Osteocyte (in vitro differentiated cells): ENCODE measurements at regions not wholly inside any gene's neighbourhood (a gene's known extent, or its start where the extent isn't known, plus 50 kb on each side); places are given as distances from the start of the nearest gene placed in this dataset.

Experiments
- DNase-seq: peaks from one replicate; pipeline ENCODE4 v3.0.0; 2021; ENCODE audit warnings: mixed read lengths; ENCODE audit not compliant: unreplicated experiment; ENCODE audit errors: extremely low spot score
- H3K27ac Mint-ChIP-seq: one replicate; pipeline ENCODE4 v1.8.0; 2021; ENCODE audit warnings: mild to moderate bottlenecking, mixed read lengths; ENCODE audit not compliant: unreplicated experiment
- H3K27me3 Mint-ChIP-seq: one replicate; pipeline ENCODE4 v1.8.0; 2021; ENCODE audit warnings: mixed read lengths; ENCODE audit not compliant: unreplicated experiment
- H3K36me3 Mint-ChIP-seq: one replicate; pipeline ENCODE4 v1.8.0; 2021; ENCODE audit warnings: mixed read lengths; ENCODE audit not compliant: unreplicated experiment
- H3K4me1 Mint-ChIP-seq: one replicate; pipeline ENCODE4 v1.8.0; 2021; ENCODE audit warnings: mixed read lengths; ENCODE audit not compliant: unreplicated experiment
- H3K4me3 Mint-ChIP-seq: one replicate; pipeline ENCODE4 v1.8.0; 2021; ENCODE audit warnings: mild to moderate bottlenecking, moderate library complexity, mixed read lengths; ENCODE audit not compliant: unreplicated experiment
- H3K9me3 Mint-ChIP-seq: one replicate; pipeline ENCODE4 v1.8.0; 2021; ENCODE audit warnings: mixed read lengths; ENCODE audit not compliant: unreplicated experiment
- TF ChIP-seq, protein P1 (sequence below): fragments of 200-600 bp; sonication (generic); IDR thresholded peaks from 2 replicates; pipeline ENCODE4 v1.5.0; 2021; ENCODE audit warnings: antibody characterized with exemption, mild to moderate bottlenecking, moderate library complexity

DNA sequence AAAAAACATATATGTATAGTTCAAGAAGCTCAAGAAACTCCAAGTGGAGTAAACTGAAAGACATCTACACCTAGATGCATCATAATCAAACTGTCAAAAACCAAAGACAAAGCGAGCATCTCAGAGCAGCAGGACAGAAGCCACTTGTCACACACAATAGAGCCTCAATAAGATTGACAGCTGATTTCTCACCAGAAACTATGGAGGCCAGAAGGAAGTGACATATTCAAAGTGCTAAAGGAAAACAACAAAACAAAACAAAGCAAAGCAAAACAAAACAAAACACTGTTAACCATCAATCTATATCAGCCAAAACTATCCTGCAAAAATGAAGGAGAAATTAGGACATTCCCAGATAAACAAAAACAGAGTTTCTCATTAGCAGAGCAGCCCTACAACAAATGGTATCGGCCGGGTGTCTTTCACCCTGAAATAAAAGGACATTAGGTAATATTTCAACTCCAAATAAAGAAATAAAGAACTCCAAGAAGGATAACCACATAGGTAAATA is 65.8 kb upstream of the SEPTIN5 start:
- no peak for DNase-seq
- Mint-ChIP-seq H3K36me3 (peaks cover 9% of the 10 kb centered on the region), H3K4me1 (peaks cover 7% of the 10 kb centered on the region), H3K27ac (no peak overlapping the region), H3K9me3 (peaks cover 19% of the 10 kb centered on the region), H3K4me3 (no peak overlapping the region), H3K27me3 (peaks cover 50% of the 10 kb centered on the region)
- TF ChIP-seq, protein P1, sequence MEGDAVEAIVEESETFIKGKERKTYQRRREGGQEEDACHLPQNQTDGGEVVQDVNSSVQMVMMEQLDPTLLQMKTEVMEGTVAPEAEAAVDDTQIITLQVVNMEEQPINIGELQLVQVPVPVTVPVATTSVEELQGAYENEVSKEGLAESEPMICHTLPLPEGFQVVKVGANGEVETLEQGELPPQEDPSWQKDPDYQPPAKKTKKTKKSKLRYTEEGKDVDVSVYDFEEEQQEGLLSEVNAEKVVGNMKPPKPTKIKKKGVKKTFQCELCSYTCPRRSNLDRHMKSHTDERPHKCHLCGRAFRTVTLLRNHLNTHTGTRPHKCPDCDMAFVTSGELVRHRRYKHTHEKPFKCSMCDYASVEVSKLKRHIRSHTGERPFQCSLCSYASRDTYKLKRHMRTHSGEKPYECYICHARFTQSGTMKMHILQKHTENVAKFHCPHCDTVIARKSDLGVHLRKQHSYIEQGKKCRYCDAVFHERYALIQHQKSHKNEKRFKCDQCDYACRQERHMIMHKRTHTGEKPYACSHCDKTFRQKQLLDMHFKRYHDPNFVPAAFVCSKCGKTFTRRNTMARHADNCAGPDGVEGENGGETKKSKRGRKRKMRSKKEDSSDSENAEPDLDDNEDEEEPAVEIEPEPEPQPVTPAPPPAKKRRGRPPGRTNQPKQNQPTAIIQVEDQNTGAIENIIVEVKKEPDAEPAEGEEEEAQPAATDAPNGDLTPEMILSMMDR = no peak

DNA sequence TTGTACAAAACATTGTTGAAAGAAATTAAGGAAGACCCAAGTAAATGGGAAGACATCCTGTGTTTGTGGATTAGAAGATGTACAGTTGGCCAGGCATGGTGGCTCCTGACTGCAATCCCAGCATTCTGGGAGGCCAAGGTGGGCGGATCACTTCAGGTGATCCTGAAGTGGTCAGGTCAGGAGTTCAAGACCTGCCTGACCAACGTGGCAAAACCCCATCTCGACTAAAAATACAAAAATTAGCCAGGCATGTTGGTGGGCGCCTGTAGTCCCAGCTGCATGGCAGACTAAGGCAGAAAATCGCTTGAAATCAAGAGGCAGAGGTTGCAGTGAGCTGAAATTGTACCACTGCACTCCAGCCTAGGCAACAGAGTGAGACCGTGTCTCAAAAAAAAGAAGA is 62.0 kb upstream of the SEPTIN5 start:
- no peaks in the 10 kb centered on the region for H3K4me1 Mint-ChIP-seq
- peaks cover 9% of the 10 kb centered on the region for H3K36me3 Mint-ChIP-seq
- H3K27ac Mint-ChIP-seq = no peak overlapping the region
- no peak for DNase-seq
- no peak overlapping the region for H3K4me3 Mint-ChIP-seq
- H3K27me3 Mint-ChIP-seq = peaks cover 36% of the 10 kb centered on the region
- peaks cover 19% of the 10 kb centered on the region for H3K9me3 Mint-ChIP-seq
- TF ChIP-seq, protein P1 = no peak

DNA sequence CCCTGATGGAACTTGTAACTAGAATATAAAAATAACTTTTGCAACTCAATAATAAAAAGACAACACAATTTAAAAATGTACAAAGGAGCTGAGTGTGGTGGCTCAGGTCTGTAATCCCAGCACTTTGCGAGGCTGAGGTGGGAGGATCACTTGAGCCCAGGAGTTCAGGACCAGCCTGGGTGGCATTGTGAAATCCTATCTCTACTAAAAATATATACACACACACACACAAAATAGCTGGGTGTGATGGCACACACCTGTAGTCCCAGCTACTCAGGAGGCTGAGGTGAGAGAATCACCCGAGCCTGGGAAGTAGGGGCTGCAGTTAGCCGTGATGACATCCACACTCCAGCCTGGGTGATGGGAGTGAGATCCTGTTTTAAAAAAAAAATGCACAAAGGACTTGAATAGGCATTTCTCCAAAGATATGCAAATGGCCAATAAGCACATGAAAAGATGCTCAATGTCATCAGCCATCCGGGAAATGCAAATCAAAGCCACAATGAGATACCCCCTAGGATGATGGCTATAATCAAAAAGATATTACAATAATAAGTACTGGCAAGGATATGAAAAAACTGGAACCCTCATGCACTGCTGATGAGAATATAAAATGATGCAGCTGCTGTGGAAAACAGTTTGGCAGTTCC is 59.8 kb upstream of the SEPTIN5 start:
- Mint-ChIP-seq H3K27me3 (peaks cover 34% of the 10 kb centered on the region), H3K36me3 (peaks cover under 1% of the 10 kb centered on the region), H3K9me3 (peaks cover 4% of the 10 kb centered on the region), H3K4me3 (no peak overlapping the region), H3K4me1 (no peaks in the 10 kb centered on the region), H3K27ac (no peak overlapping the region)
- DNase-seq = no peak
- TF ChIP-seq, protein P1 = no peak

DNA sequence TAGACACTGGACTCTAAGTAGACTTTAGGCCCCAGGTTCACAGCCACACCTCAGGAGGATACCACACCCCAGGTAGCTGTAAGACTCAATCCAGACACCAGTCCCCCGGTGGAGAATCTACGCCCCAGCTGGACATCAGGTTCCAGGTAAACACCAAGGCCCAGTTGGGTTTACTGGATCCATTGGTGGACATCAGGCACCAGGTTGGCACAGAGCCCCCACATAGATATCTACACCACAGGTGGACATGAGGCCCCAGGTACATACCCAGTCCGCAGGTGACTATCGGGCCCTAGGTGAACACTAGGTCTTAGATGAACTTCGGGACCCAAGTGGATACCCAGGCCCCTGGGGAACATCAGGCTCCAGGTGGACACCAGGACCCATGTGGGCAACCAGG is 58.9 kb upstream of the SEPTIN5 start:
- no peaks in the 10 kb centered on the region for H3K36me3 Mint-ChIP-seq
- TF ChIP-seq, protein P1 = no peak
- H3K27ac Mint-ChIP-seq = no peak overlapping the region
- no peak overlapping the region for H3K4me3 Mint-ChIP-seq
- DNase-seq = no peak
- H3K27me3 Mint-ChIP-seq = peaks cover 28% of the 10 kb centered on the region
- no peaks in the 10 kb centered on the region for H3K4me1 Mint-ChIP-seq
- H3K9me3 Mint-ChIP-seq = no peaks in the 10 kb centered on the region

DNA sequence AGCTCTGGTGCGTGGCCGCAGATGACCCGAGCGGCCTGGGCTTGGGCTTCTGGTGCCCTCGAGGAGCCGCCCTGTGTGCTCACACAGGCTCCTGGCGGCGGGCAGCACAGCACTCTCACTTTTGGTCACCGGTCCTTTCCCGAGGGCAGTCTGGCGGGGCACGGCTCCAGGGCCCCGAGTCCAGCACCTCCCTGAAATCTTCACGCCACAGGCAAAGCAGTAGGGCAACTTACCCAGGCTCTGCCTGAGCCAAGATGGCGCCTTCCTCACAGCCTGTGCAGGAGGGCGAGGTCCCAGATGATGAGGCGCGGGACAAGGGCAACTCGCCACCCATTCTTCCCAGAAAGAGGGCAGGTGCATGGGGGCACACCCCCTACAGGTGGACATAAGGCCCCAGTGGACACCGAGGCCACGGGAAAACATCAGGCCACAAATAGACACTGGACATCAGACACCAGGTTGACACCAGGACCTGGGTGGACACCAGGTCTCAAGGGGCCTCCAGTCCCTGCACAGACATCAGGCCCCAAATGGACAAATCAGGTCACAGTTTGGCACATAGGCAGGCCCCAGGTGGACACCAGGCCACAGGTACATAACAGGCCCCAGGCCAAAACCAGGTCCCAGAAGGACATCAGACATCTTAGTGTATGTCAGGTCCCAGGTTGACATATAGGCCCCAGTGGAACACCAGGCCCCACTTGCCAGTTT is 57.6 kb upstream of the SEPTIN5 start:
- DNase-seq = peak; percentile 77
- H3K27ac Mint-ChIP-seq = no peak overlapping the region
- H3K27me3 Mint-ChIP-seq = peaks cover 15% of the 10 kb centered on the region
- H3K36me3 Mint-ChIP-seq = no peaks in the 10 kb centered on the region
- H3K9me3 Mint-ChIP-seq = no peaks in the 10 kb centered on the region
- H3K4me3 Mint-ChIP-seq = no peak overlapping the region
- TF ChIP-seq, protein P1 = no peak
- H3K4me1 Mint-ChIP-seq = peaks cover 4% of the 10 kb centered on the region
